SK-N-SH (cell line): ENCODE measurements at regions not wholly inside any gene's neighbourhood (a gene's known extent, or its start where the extent isn't known, plus 50 kb on each side); places are given as distances from the start of the nearest gene placed in this dataset.

Experiments
- CTCF ChIA-PET: fragments of 300-600, 350-600 bp; formaldehyde crosslinking; extraction: SDS; loops from one replicate; lab custom pipeline; 2021; lab: Yijun Ruan, JAX
- POLR2A ChIA-PET: fragments of 350-600 bp; sonication (Branson Sonifier 250); formaldehyde crosslinking; extraction: SDS; loops from one replicate; lab custom pipeline; 2020; ENCODE audit warnings: antibody characterized with exemption, inconsistent platforms; lab: Yijun Ruan, JAX
- DNase-seq: peaks from one replicate; pipeline ENCODE4 v3.0.0; 2012
- H2AFZ ChIP-seq: fragments of 200-600 bp; sonication (generic); 2 replicates; pipeline ENCODE4 v1.8.1; 2016; ENCODE audit warnings: antibody characterized with exemption, mild to moderate bottlenecking, low read depth
- H3F3A ChIP-seq: fragments of 200-600 bp; sonication (generic); replicated peaks from 2 replicates; pipeline ENCODE3; 2016; ENCODE audit warnings: antibody characterized with exemption, mild to moderate bottlenecking; ENCODE audit not compliant: insufficient read depth
- H3K27ac ChIP-seq, 2 experiments: fragments of 200-500 bp in 1 of 2; fragments of 200-600 bp in 1 of 2; sonication (Bioruptor generic) in 1 of 2; sonication (generic), shearing (Covaris generic) in 1 of 2; 2 replicates each; pipeline versions ENCODE4 v1.5.1 to v1.6.1; 2014 to 2016; ENCODE audit warnings: low read depth in 2 of 2, inconsistent platforms in 1 of 2, low read length in 1 of 2, mild to moderate bottlenecking in 1 of 2, mixed read lengths in 1 of 2
- H3K27me3 ChIP-seq: fragments of 200-600 bp; sonication (generic), shearing (Covaris generic); 2 replicates; pipeline ENCODE4 v1.6.1; 2016; ENCODE audit warnings: mixed run types; ENCODE audit not compliant: insufficient read depth
- H3K36me3 ChIP-seq, 2 experiments: fragments of 200-500 bp in 1 of 2; fragments of 200-600 bp in 1 of 2; sonication (Bioruptor generic) in 1 of 2; sonication (generic) in 1 of 2; replicated peaks in 1 of 2; 2 replicates each; pipeline versions ENCODE3 to v1.5.1; 2014 to 2016; ENCODE audit warnings: low read length in 1 of 2, mild to moderate bottlenecking in 1 of 2; ENCODE audit not compliant: insufficient read depth in 2 of 2, control insufficient read depth in 1 of 2
- H3K4me1 ChIP-seq, 2 experiments: fragments of 200-500 bp in 1 of 2; fragments of 200-600 bp in 1 of 2; sonication (Bioruptor generic) in 1 of 2; sonication (generic), shearing (Covaris generic) in 1 of 2; 2 replicates each; pipeline versions ENCODE4 v1.5.1 to v1.6.1; 2014 to 2016; ENCODE audit warnings: low read depth in 1 of 2, low read length in 1 of 2, mixed run types in 1 of 2; ENCODE audit not compliant: insufficient read depth in 2 of 2, control insufficient read depth in 1 of 2
- H3K4me2 ChIP-seq: fragments of 200-600 bp; sonication (generic), shearing (Covaris generic); 2 replicates; pipeline ENCODE4 v1.6.1; 2017; ENCODE audit warnings: mixed run types
- H3K4me3 ChIP-seq, 2 experiments: fragments of 200-500 bp in 1 of 2; fragments of 200-600 bp in 1 of 2; sonication (Bioruptor generic) in 1 of 2; sonication (generic), shearing (Covaris generic) in 1 of 2; 2 replicates each; pipeline versions ENCODE4 v1.5.1 to v1.8.1; 2014 to 2016; ENCODE audit warnings: low read depth in 2 of 2, inconsistent platforms in 1 of 2, low read length in 1 of 2, mild to moderate bottlenecking in 1 of 2, mixed read lengths in 1 of 2, moderate library complexity in 1 of 2
- H3K79me2 ChIP-seq: fragments of 200-600 bp; sonication (generic); 2 replicates; pipeline ENCODE4 v1.8.1; 2017; ENCODE audit warnings: mild to moderate bottlenecking; ENCODE audit not compliant: insufficient read depth
- H3K9ac ChIP-seq: fragments of 200-600 bp; sonication (generic); 2 replicates; pipeline ENCODE4 v1.6.1; 2017; ENCODE audit warnings: mixed run types
- H3K9me2 ChIP-seq: fragments of 200-600 bp; sonication (generic); 2 replicates; pipeline ENCODE4 v1.6.1; 2017; ENCODE audit warnings: mixed run types
- H3K9me3 ChIP-seq: fragments of 200-600 bp; sonication (generic); 2 replicates; pipeline ENCODE4 v1.6.1; 2017; ENCODE audit warnings: mixed run types, mild to moderate bottlenecking, moderate library complexity
- H4K20me1 ChIP-seq: fragments of 200-600 bp; sonication (generic); 2 replicates; pipeline ENCODE4 v1.6.1; 2017; ENCODE audit warnings: mild to moderate bottlenecking, mixed run types; ENCODE audit not compliant: insufficient read depth
- CHD2 ChIP-seq: fragments of 150-350 bp; IDR thresholded peaks from 2 replicates; pipeline ENCODE4 v1.6.1; 2018; ENCODE audit warnings: low read length; ENCODE audit not compliant: partially characterized antibody
- MEF2A ChIP-seq: IDR thresholded peaks from 2 replicates; pipeline ENCODE4 v1.4.0; 2012; ENCODE audit warnings: low read depth, borderline replicate concordance
- MXI1 ChIP-seq: IDR thresholded peaks from 2 replicates; pipeline ENCODE4 v1.6.1; 2012; ENCODE audit warnings: mild to moderate bottlenecking, low read depth, low read length, improper control_type of control experiment
- NFIC ChIP-seq: IDR thresholded peaks from 2 replicates; pipeline ENCODE4 v1.4.0; 2012; ENCODE audit warnings: borderline replicate concordance
- RAD21 ChIP-seq: IDR thresholded peaks from 2 replicates; pipeline ENCODE4 v1.6.1; 2012; ENCODE audit warnings: mild to moderate bottlenecking, low read length
- RXRA ChIP-seq: IDR thresholded peaks from 2 replicates; pipeline ENCODE4 v1.4.0; 2012; ENCODE audit warnings: low read depth, mild to moderate bottlenecking, borderline replicate concordance
- TAF1 ChIP-seq: IDR thresholded peaks from 2 replicates; pipeline ENCODE4 v1.6.1; 2012; ENCODE audit warnings: low read depth, mild to moderate bottlenecking, low read length, moderate library complexity, borderline replicate concordance
- TEAD4 ChIP-seq: IDR thresholded peaks from 2 replicates; pipeline ENCODE4 v1.4.0; 2012; ENCODE audit warnings: mild to moderate bottlenecking, borderline replicate concordance; ENCODE audit not compliant: insufficient read depth
- WGBS: methylation state at CpG from one replicate; pipeline ENCODE4 v1.1.6; 2017; ENCODE audit warnings: low lambda C conversion rate; 5-methylcytosine and 5-hydroxymethylcytosine counted together
- TF ChIP-seq, protein P1 (sequence below): IDR thresholded peaks from 2 replicates; pipeline ENCODE4 v1.4.0; 2012; ENCODE audit warnings: low read depth
- TF ChIP-seq, protein P2 (sequence below): fragments of 150-350 bp; IDR thresholded peaks from 2 replicates; pipeline ENCODE4 v1.6.1; 2016; ENCODE audit warnings: mild to moderate bottlenecking, low read depth, low read length
- TF ChIP-seq, protein P3 (sequence below): IDR thresholded peaks from 2 replicates; pipeline ENCODE4 v1.4.0; 2012; ENCODE audit warnings: low read depth, borderline replicate concordance
- TF ChIP-seq, protein P4 (sequence below): fragments of 200-600 bp; sonication (generic); IDR thresholded peaks from 2 replicates; pipeline ENCODE4 v1.6.1; 2017; ENCODE audit warnings: antibody characterized with exemption, mild to moderate bottlenecking, moderate library complexity

DNA sequence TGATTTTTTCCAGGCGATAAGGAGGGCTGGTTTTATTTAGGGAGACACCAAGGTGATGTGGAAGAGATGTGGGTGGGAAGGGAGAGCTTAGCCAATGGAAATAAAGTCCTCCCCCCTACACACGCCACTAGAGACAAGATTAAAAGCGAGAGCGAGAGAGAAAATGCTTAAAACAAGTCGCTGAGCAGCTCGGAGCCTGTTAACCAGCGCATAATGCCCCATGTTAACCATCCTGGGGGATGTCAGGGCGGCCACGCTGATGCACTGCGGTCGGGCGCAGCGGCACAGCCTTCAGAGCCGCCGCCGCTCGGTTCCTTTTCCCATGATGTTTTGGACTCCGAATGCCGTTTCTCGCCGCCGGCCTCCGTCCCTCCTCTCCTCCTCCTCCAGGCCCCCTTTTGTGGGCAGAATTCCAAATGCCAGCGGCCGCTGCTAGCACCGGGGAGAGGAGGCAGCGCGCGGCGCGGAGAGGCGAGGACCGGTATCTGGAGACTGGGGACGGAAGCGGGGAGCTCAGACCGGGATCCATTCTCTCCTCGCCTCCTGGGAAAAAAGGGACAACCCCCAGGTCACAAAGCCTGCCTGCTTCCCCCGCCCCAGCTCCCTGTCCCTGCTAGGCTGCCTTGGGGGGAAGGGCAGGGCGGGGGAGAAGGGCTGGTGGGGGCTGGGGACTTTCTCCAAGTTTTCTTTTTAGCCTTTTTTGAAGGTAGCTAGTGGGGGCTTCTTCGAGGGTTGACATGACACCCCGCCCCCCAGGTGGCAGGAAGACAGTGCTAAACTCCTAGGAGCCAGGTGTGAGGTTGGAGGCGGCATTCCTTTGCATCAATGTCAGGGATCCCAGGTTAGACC lies 98.1 kb upstream of the CCL2 start (continued):
- TF ChIP-seq, protein P1, sequence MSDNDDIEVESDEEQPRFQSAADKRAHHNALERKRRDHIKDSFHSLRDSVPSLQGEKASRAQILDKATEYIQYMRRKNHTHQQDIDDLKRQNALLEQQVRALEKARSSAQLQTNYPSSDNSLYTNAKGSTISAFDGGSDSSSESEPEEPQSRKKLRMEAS, result no peak
- TF ChIP-seq TEAD4 (no peak), CHD2 (no peak)

DNA sequence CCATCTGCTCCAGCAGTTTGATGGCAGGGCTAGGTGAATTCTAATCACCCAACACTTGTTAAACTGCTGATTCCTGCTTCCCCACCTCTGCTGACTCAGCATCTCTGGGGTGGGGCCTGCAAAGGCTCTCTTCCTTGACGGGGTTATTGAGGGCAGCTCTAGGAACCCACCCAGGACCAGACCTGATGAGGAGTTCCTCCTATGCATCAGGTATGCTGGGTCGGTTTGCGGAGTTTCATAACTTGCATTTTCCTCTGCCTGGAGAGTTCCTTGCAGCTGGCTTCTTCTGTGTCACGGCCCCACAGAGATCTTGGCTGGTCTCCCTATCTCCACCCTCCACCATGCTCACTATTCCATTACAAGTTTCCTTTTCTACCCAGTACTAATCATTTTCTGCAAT lies 93.4 kb upstream of the CCL2 start:
- Histone ChIP-seq H3K9me3 (no peaks in the 10 kb centered on the region), H3K79me2 (no peaks in the 10 kb centered on the region), H3K27me3 (no peaks in the 10 kb centered on the region; the same call in 1 of the 2 replicates), H4K20me1 (no peaks in the 10 kb centered on the region), H3K4me1 (no peaks in the 10 kb centered on the region; a peak in 1 of 4 replicates), H3K36me3 (no peaks in the 10 kb centered on the region), H2AFZ (no peak overlapping the region), H3K27ac (no peak overlapping the region), H3K9me2 (no peaks in the 10 kb centered on the region), H3K4me2 (no peak overlapping the region), H3K9ac (no peak overlapping the region), H3F3A (no peaks in the 10 kb centered on the region), H3K4me3 (no peak overlapping the region)
- no peak for DNase-seq
- POLR2A ChIA-PET, result no interaction called here
- TF ChIP-seq RAD21 (no peak), NFIC (no peak), TAF1 (no peak), MEF2A (no peak), MXI1 (no peak), RXRA (no peak)
- TF ChIP-seq, protein P2, sequence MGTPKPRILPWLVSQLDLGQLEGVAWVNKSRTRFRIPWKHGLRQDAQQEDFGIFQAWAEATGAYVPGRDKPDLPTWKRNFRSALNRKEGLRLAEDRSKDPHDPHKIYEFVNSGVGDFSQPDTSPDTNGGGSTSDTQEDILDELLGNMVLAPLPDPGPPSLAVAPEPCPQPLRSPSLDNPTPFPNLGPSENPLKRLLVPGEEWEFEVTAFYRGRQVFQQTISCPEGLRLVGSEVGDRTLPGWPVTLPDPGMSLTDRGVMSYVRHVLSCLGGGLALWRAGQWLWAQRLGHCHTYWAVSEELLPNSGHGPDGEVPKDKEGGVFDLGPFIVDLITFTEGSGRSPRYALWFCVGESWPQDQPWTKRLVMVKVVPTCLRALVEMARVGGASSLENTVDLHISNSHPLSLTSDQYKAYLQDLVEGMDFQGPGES, result no peak
- TF ChIP-seq, protein P3, sequence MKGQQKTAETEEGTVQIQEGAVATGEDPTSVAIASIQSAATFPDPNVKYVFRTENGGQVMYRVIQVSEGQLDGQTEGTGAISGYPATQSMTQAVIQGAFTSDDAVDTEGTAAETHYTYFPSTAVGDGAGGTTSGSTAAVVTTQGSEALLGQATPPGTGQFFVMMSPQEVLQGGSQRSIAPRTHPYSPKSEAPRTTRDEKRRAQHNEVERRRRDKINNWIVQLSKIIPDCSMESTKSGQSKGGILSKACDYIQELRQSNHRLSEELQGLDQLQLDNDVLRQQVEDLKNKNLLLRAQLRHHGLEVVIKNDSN, result no peak
- TF ChIP-seq, protein P4, sequence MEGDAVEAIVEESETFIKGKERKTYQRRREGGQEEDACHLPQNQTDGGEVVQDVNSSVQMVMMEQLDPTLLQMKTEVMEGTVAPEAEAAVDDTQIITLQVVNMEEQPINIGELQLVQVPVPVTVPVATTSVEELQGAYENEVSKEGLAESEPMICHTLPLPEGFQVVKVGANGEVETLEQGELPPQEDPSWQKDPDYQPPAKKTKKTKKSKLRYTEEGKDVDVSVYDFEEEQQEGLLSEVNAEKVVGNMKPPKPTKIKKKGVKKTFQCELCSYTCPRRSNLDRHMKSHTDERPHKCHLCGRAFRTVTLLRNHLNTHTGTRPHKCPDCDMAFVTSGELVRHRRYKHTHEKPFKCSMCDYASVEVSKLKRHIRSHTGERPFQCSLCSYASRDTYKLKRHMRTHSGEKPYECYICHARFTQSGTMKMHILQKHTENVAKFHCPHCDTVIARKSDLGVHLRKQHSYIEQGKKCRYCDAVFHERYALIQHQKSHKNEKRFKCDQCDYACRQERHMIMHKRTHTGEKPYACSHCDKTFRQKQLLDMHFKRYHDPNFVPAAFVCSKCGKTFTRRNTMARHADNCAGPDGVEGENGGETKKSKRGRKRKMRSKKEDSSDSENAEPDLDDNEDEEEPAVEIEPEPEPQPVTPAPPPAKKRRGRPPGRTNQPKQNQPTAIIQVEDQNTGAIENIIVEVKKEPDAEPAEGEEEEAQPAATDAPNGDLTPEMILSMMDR, result no peak
- 68% methylated on average over 3 of the region's 4 CpGs for WGBS
- CTCF ChIA-PET, result interaction anchor here (1.2 to 5.0 kb wide), 4 partner anchors 9 to 234 kb away, joined by 3 to 33 read pairs (median 15); no protein-coding TSS in a partner anchor
